Progenitor cell of endocrine pancreas (in vitro differentiated cells): ENCODE measurements at regions not wholly inside any gene's neighbourhood (a gene's known extent, or its start where the extent isn't known, plus 50 kb on each side); places are given as distances from the start of the nearest gene placed in this dataset.
"Not testable (repeated sequence)": the region's sequence is repeated elsewhere in the genome, so short reads cannot be mapped to it uniquely, and the experiment has no call there.

Experiments used
- DNase-seq: peaks from one replicate; pipeline ENCODE4 v3.0.0; 2021; ENCODE audit warnings: low spot score; ENCODE audit not compliant: unreplicated experiment
- H3K27ac Mint-ChIP-seq: 2 replicates; pipeline ENCODE4 v1.8.0; 2021; ENCODE audit warnings: mild to moderate bottlenecking, moderate library complexity, mixed read lengths
- H3K27me3 Mint-ChIP-seq: 2 replicates; pipeline ENCODE4 v1.8.0; 2021; ENCODE audit warnings: mixed read lengths
- H3K36me3 Mint-ChIP-seq: 2 replicates; pipeline ENCODE4 v1.8.0; 2022; ENCODE audit warnings: mixed read lengths; ENCODE audit not compliant: insufficient read depth
- H3K4me1 Mint-ChIP-seq: 2 replicates; pipeline ENCODE4 v1.8.0; 2021; ENCODE audit warnings: low read depth, mixed read lengths
- H3K4me3 Mint-ChIP-seq: 2 replicates; pipeline ENCODE4 v1.8.0; 2021; ENCODE audit warnings: low read depth, mild to moderate bottlenecking, moderate library complexity, mixed read lengths
- H3K9me3 Mint-ChIP-seq: 2 replicates; pipeline ENCODE4 v1.8.0; 2021; ENCODE audit warnings: low read depth, mixed read lengths
- CTCF ChIP-seq: fragments of 200-600 bp; sonication (generic); IDR thresholded peaks from one replicate; pipeline ENCODE4 v1.5.0; 2021; ENCODE audit warnings: antibody characterized with exemption, mild to moderate bottlenecking; ENCODE audit not compliant: unreplicated experiment

GRCh38 chr7:153675131-153675530, 377.1 kb upstream of the DPP6 start:
- Mint-ChIP-seq H3K27ac (no peak overlapping the region), H3K9me3 (peaks cover 75% of the 10 kb centered on the region), H3K27me3 (no peaks in the 10 kb centered on the region), H3K4me1 (no peaks in the 10 kb centered on the region), H3K36me3 (peaks cover 2% of the 10 kb centered on the region), H3K4me3 (no peak overlapping the region)
- no peak for DNase-seq
- TF ChIP-seq CTCF, result no peak

- no peaks in the 10 kb centered on the region for H3K36me3 Mint-ChIP-seq
- no peaks in the 10 kb centered on the region for H3K4me1 Mint-ChIP-seq
- peaks cover 46% of the 10 kb centered on the region for H3K9me3 Mint-ChIP-seq
- no peak for TF ChIP-seq CTCF
- no peak overlapping the region for H3K4me3 Mint-ChIP-seq
- no peak for DNase-seq
- H3K27ac Mint-ChIP-seq, result no peak overlapping the region
- no peaks in the 10 kb centered on the region for H3K27me3 Mint-ChIP-seq
Observed at GRCh38 chr7:153682628-153683027, 369.6 kb upstream of the DPP6 start.

- H3K9me3 Mint-ChIP-seq, result peaks cover 50% of the 10 kb centered on the region
- no peaks in the 10 kb centered on the region for H3K27me3 Mint-ChIP-seq
Observed at GRCh38 chr7:153696242-153696641, 356.0 kb upstream of the DPP6 start.

GRCh38 chr7:153698046-153698445, 354.2 kb upstream of the DPP6 start:
- H3K9me3 Mint-ChIP-seq, result peaks cover 55% of the 10 kb centered on the region
- H3K4me1 Mint-ChIP-seq, result no peaks in the 10 kb centered on the region
- no peaks in the 10 kb centered on the region for H3K27me3 Mint-ChIP-seq
- H3K36me3 Mint-ChIP-seq, result no peaks in the 10 kb centered on the region
- TF ChIP-seq CTCF, result no peak
- no peak overlapping the region for H3K27ac Mint-ChIP-seq
- DNase-seq, result no peak
- no peak overlapping the region for H3K4me3 Mint-ChIP-seq

More at GRCh38 chr7:153696242-153696641, 356.0 kb upstream of the DPP6 start:
- no peaks in the 10 kb centered on the region for H3K36me3 Mint-ChIP-seq
- no peak for DNase-seq
- no peaks in the 10 kb centered on the region for H3K4me1 Mint-ChIP-seq
- TF ChIP-seq CTCF, result no peak
- H3K4me3 Mint-ChIP-seq, result no peak overlapping the region
- no peak overlapping the region for H3K27ac Mint-ChIP-seq

GRCh38 chr7:153701678-153702077, 350.5 kb upstream of the DPP6 start:
- Mint-ChIP-seq H3K4me3 (no peak overlapping the region), H3K36me3 (no peaks in the 10 kb centered on the region), H3K4me1 (no peaks in the 10 kb centered on the region), H3K27me3 (no peaks in the 10 kb centered on the region), H3K27ac (no peak overlapping the region), H3K9me3 (peaks cover 61% of the 10 kb centered on the region)
- no peak for DNase-seq
- no peak for TF ChIP-seq CTCF

GRCh38 chr7:153723892-153724291, 328.3 kb upstream of the DPP6 start:
- not testable (repeated sequence) for H3K27me3 Mint-ChIP-seq, H3K36me3 Mint-ChIP-seq, H3K4me3 Mint-ChIP-seq, H3K4me1 Mint-ChIP-seq, H3K27ac Mint-ChIP-seq, DNase-seq
- peaks cover 13% of the 10 kb centered on the region for H3K9me3 Mint-ChIP-seq

GRCh38 chr7:153731504-153731903, 320.7 kb upstream of the DPP6 start:
- not testable (repeated sequence) for H3K27me3 Mint-ChIP-seq, H3K4me3 Mint-ChIP-seq, H3K4me1 Mint-ChIP-seq, H3K36me3 Mint-ChIP-seq, DNase-seq, H3K27ac Mint-ChIP-seq
- peaks cover 24% of the 10 kb centered on the region for H3K9me3 Mint-ChIP-seq

- peaks cover 25% of the 10 kb centered on the region for H3K9me3 Mint-ChIP-seq
- H3K4me1 Mint-ChIP-seq, H3K27me3 Mint-ChIP-seq, H3K4me3 Mint-ChIP-seq, H3K36me3 Mint-ChIP-seq, H3K27ac Mint-ChIP-seq, DNase-seq: not testable (repeated sequence)
Observed at GRCh38 chr7:153743434-153743833, 308.8 kb upstream of the DPP6 start.

- H3K36me3 Mint-ChIP-seq, H3K4me3 Mint-ChIP-seq, DNase-seq, H3K27ac Mint-ChIP-seq, H3K4me1 Mint-ChIP-seq, H3K27me3 Mint-ChIP-seq: not testable (repeated sequence)
- peaks cover 10% of the 10 kb centered on the region for H3K9me3 Mint-ChIP-seq
Observed at GRCh38 chr7:153747969-153748368, 304.2 kb upstream of the DPP6 start.
